ENCODE measurements at regions not wholly inside any gene's neighbourhood (a gene's known extent, or its start where the extent isn't known, plus 50 kb on each side); places are given as distances from the start of the nearest gene placed in this dataset.

DNA sequence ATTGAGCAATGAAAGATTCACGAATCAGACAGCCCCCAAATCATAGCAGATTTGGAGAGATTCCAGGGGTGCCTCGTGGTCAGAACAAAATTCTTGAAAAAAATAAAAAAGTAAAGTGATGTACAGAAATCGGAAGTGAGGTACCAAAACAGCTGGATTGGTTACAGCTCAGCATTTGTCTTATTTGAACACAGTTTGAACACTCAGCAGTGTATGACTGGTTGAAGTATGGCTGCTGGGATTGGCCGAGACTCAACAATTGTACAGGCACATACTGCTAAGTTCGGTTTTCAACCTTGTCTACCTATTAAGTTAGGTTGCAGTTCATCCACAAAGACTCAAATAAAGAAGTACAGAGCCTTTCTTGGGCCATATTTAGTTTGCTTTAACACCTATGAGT is 865.4 kb upstream of the TMEM132C start:
- DNase-seq (ENCODE audit: low read depth in 1 of 2, low spot score in 1 of 2), result no peak

DNA sequence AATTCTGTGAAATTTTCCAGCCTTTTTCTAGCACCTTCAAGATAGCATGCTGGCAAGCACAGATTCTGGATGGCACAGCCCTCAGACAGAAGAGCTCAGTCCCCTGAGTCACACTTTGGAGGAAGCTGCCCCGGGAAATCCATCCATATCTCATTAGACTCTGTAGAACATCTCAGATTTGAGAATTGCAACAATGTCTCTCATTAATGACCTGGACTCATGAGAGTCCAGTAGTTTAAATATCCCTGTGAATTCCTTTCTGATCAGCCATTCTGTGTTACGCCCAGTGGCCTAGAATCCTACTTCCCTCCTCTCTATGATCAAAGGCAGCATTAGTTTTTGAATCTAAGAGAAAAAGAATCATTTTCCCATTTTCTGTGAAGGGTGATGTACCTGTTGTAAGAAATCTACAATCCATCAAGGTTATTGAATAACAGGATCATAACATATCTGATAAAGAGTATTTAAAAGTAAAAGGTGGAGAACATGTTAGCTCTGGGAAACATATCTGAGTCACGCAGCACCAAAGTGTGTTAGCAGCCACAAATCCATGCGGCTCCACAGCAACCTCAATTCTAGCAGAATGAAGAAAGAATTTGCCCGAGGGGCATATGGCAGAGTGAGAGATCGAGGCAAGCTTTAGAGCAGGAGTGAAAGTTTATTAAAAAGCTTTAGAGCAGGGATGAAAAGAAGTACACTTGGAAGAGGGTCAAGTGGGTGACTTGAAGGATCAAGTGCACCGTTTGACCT is 855.6 kb upstream of the TMEM132C start:
- no peak for DNase-seq (ENCODE audit: low read depth in 1 of 2, low spot score in 1 of 2)

DNA sequence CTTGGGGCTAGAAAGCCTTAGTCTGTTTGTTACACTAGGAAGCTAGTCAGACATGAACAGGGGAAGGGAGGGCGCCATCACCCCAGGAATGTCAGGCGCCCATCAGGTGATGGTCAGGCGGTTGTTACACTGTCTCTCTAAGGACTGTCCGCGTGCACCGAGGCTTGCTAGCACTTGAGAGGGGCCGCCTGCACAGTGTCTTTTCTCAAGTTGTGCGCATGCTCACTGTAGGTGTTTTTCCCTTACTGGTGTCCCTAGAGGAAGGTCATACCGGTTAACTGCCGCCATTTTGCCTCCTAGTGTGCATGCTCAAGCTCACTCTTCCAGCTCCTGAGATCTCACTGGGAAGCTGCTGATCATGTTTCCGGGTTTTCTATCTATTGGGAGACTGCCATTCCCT is 855.0 kb upstream of the TMEM132C start:
- no peak for DNase-seq (ENCODE audit: low read depth in 1 of 2, low spot score in 1 of 2)

DNA sequence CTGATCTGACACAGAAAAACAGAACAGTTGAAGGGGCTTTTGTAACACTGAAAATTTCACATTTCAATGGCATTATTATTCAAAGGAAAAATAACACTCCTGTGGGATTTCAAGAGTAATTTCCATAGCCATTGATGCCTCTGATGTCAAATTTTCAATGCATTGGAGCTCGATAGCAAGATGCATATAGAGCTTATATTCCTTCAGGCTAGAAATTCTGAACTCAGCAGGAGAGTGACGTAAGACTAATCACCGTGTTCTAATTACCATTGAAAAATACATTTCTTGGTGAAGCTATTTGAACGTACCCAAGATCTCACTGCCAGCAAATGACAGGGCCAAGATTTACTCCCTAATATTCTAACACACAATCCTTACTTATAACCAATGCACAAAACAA is 854.1 kb upstream of the TMEM132C start:
- DNase-seq (ENCODE audit: low read depth in 1 of 2, low spot score in 1 of 2), result no peak

DNA sequence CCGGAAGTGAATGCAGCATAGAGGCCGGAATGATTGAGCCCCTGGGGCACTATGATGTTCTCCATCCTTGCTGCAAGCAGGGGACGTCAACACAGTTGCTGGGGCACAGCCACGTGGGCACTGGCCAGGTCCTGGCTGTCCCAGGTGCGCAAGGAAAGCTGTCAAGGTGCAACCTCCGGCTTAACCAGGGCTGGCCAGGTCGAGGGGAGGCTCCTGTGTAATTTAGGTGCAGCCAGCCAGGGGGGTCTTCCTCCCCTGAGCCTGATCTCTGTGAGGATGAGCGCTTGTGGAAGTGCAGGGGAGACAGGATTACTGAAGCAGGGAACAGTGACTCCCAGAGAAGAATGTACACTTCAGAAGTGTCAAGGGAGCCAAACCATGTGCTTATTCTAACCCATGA is 852.8 kb upstream of the TMEM132C start:
- DNase-seq (ENCODE audit: low read depth in 1 of 2, low spot score in 1 of 2), result no peak

DNA sequence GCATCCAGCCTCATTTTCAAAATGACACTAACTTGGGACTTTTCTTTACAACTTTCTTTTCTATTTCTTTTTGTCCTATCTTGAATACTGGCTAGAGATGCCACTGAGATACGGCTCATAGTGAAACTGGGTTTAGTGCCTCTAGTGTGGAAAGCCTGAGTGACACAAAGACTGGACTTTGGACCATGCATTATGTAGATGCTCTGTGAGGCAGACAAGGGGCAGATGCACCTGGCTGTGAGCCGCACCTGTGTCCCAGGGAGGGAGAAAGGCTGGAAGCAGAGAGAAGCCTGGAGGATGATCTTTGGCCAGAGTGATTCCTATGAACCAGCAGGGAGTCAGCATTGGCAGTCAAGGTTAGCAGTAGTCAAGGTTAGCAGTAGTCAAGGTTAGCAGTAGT is 852.3 kb upstream of the TMEM132C start:
- DNase-seq (ENCODE audit: low read depth in 1 of 2, low spot score in 1 of 2), result no peak

DNA sequence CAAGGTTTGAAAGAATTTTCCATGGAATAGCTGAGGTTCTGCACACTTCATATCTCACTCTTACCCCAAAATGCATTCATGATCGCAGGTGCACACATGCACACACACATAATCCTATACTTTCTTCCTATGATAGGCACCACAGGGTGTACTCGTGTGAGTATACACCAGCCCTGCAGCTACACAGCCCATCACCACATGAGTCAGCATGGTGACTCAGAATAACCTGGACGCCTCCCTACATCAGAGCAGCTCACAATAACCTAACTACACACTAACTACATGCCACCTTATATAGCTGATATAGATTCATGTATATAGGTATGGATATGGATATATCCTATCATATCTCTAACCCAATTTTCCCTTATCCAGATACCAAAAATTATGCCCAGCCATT is 850.2 kb upstream of the TMEM132C start:
- DNase-seq (ENCODE audit: low read depth in 1 of 2, low spot score in 1 of 2), result no peak

DNA sequence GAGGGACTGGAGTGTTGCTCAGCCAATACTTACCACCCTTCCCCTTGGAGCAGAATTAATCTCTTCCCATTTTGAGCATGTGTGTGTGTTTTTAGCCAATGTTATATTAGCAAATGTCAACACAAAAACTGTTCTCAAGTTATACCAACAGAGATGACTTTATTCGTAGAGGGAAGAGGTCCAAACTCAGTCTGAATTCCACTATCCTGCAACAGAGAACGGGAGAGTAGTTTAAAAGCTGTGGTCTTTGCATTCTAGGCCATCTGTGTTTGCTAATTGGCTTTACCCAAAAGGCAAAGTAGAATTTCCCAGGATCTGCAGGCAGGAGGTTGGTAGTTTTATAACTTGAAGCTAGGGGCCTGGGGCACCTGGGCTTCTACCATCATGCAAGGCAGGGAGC is 847.9 kb upstream of the TMEM132C start:
- DNase-seq (ENCODE audit: low read depth in 1 of 2, low spot score in 1 of 2), result no peak

DNA sequence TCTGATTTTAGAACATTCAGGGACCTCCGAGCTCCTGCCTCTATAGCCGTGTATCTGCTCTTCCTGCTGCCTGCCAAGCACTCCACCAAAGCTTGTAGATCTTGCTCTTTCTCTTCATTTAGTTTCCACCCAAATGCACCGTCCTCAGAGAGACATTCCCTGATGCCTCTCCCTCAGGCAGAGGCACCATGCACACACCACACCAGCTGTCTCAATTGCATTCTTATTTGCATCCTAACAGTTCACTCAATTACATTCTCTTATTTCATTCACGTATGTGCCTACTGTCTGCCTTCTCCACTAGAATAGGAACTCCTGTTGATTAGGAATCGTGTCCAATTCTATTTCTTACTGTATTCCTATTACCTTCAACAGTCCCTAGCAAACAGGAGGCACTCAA is 845.4 kb upstream of the TMEM132C start:
- no peak for DNase-seq (ENCODE audit: low read depth in 1 of 2, low spot score in 1 of 2)

DNA sequence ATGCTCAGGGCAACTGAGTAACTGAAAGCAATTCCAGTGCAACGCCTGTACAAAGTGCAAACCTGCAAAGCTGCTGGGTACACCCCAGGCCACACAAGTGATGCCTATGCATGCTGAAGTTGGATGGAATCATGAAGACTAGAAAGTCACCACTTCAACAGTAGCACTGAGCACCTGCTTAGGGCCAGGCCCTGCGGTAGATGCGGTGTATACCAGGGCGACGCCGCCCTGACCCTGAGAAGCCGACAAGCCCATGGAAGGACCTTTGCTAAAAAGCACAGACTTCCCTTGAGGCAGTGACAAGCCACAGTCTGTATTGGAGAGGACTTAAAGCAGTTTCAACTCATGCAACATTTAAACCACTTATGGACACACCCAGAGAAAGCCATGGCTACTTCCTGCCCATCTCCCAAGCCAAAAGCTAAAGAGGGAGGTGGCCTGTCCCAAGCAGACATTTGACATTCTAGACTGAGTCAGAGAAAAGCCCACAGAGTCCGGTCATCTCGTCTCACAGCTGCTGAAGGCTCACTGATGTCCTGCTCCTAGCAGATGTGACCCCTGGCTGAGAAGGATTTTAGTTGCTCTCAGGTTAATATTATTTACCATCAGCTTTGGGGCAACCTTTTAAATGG is 843.9 kb upstream of the TMEM132C start:
- DNase-seq (ENCODE audit: low read depth in 1 of 2, low spot score in 1 of 2), result no peak

DNA sequence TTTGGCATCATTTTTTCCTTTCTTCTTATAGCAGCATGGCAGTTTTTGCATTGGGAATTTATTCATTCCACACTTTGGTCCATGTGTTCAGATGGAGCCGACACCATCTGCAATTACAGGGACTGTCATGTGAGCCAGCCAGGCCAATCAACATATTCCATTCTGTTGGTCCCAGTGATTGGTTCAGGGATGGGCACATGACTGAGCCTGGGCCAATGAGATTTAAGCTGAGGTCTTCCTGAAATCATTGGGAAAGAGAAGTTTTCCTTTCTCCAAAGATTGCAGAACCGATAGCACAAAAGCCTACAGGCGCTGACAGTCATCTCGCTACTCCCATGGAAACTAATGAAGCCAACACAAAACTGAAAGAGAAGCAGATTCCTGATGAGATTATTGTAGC is 841.5 kb upstream of the TMEM132C start:
- no peak for DNase-seq (ENCODE audit: low read depth in 1 of 2, low spot score in 1 of 2)

DNA sequence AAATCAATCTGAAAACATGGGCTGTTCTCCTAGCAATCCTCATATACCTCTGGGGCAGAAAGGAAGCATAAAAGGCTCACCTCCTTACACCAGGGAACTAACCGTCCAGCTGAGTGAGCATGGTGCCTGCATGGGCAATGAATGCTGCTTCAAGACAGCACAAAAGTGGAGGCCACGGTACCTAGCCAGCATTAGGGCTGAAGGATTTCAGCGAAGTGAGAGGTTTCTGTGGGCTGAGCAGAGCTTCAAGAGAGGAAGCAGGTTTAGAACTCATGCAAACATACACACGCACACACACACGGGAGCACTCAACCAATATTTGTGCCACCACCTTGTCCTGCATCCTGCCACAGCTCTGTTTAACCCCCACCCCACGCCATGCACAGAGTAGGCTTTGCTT is 838.5 kb upstream of the TMEM132C start:
- DNase-seq (ENCODE audit: low read depth in 1 of 2, low spot score in 1 of 2), result no peak

DNA sequence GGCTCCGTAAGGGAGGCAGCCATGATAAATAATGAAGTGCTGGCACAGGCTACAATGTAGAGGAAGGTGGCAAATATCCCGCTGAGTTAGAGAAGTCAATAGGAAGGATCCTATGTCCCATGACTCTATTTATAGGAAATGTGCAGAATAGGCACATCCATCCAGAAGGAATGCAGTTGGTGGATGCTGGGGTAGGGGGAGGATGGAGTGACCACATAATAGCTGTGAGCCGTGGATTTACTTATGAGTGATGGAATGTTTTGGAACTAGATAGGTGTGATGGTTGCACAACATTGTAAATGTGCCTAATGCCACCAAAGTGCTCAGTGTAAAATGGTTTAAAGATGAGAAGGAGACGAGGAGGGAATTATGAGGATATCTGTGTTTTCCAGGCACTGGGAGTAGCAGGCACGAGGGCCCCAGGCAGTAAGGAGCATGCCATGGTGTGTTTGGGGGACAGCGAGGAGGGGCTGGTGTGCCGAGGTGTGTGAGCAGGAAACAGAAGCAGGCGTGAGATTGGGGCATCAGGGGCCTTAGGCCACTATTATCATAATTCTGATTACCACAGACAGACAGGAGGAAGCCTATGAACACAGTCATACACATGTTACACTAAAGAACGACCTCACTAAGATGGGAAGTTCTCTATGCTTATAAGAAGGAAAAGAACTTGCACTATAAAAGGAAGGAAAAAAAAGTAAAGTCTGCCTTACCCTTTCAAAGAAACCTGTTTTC is 837.3 kb upstream of the TMEM132C start:
- no peak for DNase-seq (ENCODE audit: low read depth in 1 of 2, low spot score in 1 of 2)

DNA sequence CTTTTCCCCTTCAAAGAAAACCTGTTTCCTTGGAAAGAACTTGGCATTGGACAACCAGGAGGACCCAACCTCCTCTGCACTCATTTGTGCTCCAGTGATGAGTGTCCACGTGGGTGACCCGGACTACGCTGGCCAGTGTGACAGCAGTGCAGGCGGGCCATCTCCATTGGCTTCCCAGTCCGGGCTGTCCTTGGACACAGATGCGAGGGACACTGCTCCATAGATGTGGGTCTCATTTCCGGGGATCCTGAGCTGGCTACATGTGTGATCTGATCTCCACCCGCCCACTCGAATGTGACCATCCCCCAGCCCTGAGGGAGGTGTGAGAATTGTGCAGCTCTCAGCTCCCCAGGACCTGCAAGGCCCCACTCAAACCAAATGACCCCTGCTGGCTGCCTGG is 836.6 kb upstream of the TMEM132C start:
- DNase-seq (ENCODE audit: low read depth in 1 of 2, low spot score in 1 of 2), result no peak

DNA sequence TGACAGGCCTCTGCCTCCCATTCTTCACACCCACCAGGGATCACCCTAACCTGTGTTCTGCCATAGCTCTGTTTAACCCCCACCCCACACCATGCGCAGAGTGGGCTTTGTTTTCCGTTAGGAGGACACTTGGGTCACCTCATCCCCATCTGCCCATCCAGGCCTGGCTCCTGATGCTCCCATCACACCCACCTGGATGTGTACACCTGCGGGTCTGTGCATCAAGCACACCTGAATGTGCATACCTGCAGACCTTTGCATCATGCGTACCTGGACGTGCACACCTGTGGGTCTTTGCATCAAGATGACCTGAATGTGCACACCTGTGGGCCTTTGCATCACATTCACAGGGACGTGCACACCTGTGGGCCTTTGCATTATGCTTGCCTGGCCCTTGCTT is 835.8 kb upstream of the TMEM132C start:
- DNase-seq (ENCODE audit: low read depth in 1 of 2, low spot score in 1 of 2), result no peak

DNA sequence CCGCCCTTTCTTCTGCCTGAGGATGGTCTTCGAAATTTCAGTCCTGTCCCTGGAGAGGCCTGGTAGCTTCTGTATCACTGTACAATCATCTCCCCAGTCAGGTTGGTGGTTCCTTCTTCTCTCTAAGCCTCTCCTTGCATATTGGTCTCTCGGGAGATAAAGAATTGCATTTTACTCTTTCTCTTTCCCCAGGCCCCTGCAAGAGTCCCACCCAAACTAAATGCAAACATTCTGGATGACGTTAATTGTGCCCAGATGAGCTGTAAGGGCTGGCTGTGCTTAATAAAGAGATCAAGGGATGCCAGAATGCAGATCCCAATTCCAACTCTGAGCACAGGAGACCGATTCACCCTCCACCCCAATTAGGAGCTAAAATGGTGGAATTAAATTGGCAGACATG is 835.4 kb upstream of the TMEM132C start:
- no peak for DNase-seq (ENCODE audit: low read depth in 1 of 2, low spot score in 1 of 2)

DNA sequence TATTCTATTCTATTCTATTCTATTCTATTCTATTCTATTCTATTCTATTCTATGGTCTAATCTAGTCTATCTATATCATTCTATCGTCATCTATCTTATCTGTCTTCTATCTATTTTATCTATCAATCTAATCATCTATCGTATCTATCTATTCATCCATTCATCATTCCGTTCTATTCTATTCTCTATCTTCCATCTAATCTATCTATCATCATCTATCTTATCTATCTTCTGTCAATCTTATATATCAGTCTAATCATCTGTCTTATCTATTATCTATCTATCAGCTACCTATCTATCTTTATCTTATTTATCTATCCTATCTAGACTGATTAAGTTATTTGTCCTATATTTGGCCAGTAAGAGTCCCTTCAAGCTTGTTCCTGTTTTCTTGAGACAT is 831.5 kb upstream of the TMEM132C start:
- no peak for DNase-seq (ENCODE audit: low read depth in 1 of 2, low spot score in 1 of 2)

DNA sequence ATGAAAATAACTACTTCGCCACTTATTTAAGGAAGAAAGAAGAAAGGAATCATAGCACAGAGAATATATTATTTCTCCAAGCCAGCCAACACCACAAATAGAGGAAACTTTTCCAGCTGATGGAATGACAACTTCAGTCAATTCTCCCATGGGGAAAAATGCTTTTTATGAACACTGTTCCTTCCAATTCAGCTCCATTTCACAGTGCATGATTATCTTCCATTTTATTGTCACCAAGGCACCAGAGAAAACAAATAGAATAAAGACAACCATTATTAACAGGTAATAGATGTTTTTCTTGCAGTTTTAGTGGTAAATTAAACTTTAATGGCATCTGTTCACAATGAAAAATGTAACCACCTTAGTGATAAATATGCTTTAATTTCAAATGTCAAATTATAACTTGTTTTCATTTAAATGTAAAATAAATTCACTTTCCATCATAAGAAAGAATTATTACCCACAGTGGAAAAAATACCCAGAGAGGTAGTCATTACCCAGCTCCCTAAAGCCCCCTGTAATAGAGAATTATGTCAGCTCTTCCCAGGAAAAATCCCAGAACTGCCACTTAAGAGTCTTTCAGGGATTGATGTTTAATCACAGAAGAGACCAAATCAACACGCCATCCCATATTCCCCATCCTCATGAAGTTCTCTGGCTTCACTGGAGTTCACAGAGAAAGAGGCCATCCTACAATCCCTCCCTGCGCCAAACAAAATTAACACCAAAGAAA is 828.3 kb upstream of the TMEM132C start:
- no peak for DNase-seq (ENCODE audit: low read depth in 1 of 2, low spot score in 1 of 2)

DNA sequence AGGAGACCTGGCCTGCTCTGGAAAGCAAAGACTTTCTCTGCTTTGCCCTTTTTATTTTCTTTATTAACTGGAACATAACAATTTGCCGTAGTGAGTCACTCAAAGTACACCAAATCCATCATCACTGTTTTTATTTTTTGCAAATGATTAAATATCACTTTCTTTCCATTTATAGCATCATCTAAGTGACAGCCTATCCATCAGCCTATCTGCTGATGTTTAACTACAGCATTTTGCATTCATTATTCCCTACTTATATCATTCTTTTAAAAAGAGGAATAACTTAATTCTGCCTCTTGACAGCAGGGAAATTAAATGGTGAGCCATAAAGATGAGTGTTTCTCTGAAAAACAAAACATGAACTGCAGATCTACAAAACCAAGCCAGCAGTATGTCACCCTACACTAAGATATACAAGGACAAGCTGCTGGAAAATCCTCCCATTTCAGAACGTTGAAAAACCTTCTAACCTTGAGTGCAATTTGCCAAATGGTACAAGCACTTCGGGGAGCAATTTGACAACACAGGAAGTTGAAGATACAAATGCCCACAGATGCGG is 821.3 kb upstream of the TMEM132C start:
- DNase-seq (ENCODE audit: low read depth in 1 of 2, low spot score in 1 of 2), result no peak

DNA sequence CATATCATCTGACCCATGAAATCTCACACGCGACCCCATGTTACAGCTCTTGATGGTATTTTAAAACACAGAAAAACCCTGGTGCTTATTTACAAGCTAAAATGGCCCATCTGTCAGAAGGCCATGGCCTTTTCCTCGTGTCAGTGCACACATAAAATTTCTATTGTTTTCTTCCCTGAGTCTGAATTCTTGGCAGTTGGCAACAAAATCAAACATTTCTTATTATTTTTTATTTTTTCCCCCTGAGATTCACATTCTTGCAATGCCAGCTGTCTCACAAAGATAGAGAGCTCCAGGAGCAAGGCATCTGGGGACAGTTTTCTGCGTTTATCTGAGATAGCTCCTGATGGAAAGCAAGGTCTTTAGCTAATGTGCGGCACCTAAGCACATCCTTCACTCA is 818.1 kb upstream of the TMEM132C start:
- DNase-seq (ENCODE audit: low read depth in 1 of 2, low spot score in 1 of 2), result no peak

DNA sequence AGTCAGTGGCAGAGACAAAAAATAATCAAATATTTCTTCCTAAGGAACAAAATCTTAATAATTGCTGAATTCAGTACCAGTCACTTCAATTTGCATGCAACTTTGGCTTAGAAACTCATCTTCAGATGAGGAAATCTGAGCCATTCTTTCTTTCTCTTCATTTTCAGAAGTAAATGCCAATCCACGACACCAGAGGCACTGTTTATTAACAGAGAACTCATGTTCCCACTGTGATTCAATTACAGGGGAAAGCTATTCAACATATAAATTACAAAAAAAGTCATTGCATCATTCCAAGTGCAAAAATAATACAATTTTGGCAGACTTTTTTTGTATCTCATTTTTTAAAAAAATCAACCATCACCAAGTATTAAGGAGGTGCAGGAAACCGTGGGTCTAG is 816.1 kb upstream of the TMEM132C start:
- DNase-seq (ENCODE audit: low read depth in 1 of 2, low spot score in 1 of 2), result no peak
